BJ (cell line): ENCODE measurements at regions not wholly inside any gene's neighbourhood (a gene's known extent, or its start where the extent isn't known, plus 50 kb on each side); places are given as distances from the start of the nearest gene placed in this dataset.

Source experiments
- CTCF ChIA-PET: fragments of 350-600 bp; formaldehyde crosslinking; extraction: SDS; loops from one replicate; lab custom pipeline; 2021; ENCODE audit warnings: antibody characterized with exemption, inconsistent platforms; lab: Yijun Ruan, JAX
- POLR2A ChIA-PET: fragments of 300-600 bp; sonication (Branson Sonifier 250); formaldehyde crosslinking; extraction: SDS; loops from one replicate; lab custom pipeline; 2021; ENCODE audit warnings: antibody characterized with exemption; lab: Charles Lee
- DNase-seq: peaks from one replicate; pipeline ENCODE4 v3.0.0-alpha.2; 2011; ENCODE audit warnings: low read depth
- H3K27me3 ChIP-seq: 2 replicates; pipeline ENCODE4 v1.6.0; 2011; ENCODE audit warnings: low read length; ENCODE audit not compliant: control insufficient read depth, insufficient read depth
- H3K36me3 ChIP-seq: 2 replicates; pipeline ENCODE4 v1.5.1; 2011; ENCODE audit warnings: low read length; ENCODE audit not compliant: control insufficient read depth, insufficient read depth
- H3K4me3 ChIP-seq: 2 replicates; pipeline ENCODE4 v1.5.1; 2011; ENCODE audit warnings: low read depth, mild to moderate bottlenecking, control low read depth, low read length
- TF ChIP-seq, protein P1 (sequence below): IDR thresholded peaks from 2 replicates; pipeline ENCODE4 v1.5.1; 2011; ENCODE audit warnings: low read depth, mild to moderate bottlenecking, control low read depth, inconsistent platforms, low read length, moderate library complexity; ENCODE audit not compliant: insufficient read depth

DNA sequence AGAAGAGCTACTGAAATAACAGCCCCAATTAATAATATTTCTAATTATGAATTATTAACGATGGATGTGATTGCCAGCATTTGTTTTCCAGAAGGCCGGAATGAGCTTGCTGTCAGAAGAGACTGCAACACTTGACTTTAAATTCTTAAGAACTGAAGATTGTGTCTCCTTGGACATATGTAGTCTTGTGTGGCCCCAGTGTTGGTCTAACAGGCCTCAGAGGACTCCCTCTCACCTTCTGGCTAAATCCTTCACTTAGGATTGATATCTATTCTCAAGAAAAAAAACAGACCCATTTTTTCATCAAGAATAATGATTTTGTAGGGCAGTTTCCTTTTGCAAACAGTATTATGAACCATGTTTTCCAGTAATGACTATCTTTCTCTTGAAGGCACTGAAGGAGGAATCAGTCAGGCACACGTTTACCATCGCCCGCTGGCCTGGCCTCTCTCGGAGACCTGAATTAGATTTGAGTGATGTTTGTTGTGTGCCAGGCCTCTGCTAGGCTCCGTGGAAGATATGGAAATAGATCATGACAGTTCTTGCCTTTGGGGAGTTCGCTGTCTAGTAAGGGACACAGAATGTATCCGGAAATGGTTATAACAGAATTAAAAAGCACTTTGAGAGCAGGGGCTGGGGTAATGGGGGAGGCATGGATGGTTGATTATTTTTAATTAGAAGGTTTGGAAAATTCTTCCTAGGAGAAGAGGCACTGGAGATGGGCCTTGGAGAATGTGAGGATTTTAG is 258.0 kb downstream of the MYCN start:
- TF ChIP-seq, protein P1, sequence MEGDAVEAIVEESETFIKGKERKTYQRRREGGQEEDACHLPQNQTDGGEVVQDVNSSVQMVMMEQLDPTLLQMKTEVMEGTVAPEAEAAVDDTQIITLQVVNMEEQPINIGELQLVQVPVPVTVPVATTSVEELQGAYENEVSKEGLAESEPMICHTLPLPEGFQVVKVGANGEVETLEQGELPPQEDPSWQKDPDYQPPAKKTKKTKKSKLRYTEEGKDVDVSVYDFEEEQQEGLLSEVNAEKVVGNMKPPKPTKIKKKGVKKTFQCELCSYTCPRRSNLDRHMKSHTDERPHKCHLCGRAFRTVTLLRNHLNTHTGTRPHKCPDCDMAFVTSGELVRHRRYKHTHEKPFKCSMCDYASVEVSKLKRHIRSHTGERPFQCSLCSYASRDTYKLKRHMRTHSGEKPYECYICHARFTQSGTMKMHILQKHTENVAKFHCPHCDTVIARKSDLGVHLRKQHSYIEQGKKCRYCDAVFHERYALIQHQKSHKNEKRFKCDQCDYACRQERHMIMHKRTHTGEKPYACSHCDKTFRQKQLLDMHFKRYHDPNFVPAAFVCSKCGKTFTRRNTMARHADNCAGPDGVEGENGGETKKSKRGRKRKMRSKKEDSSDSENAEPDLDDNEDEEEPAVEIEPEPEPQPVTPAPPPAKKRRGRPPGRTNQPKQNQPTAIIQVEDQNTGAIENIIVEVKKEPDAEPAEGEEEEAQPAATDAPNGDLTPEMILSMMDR, result no peak
- H3K4me3 ChIP-seq, result no peak overlapping the region
- POLR2A ChIA-PET, result no interaction called here
- no peak for DNase-seq
- CTCF ChIA-PET, result no interaction called here
- H3K27me3 ChIP-seq, result no peaks in the 10 kb centered on the region
- no peaks in the 10 kb centered on the region for H3K36me3 ChIP-seq

DNA sequence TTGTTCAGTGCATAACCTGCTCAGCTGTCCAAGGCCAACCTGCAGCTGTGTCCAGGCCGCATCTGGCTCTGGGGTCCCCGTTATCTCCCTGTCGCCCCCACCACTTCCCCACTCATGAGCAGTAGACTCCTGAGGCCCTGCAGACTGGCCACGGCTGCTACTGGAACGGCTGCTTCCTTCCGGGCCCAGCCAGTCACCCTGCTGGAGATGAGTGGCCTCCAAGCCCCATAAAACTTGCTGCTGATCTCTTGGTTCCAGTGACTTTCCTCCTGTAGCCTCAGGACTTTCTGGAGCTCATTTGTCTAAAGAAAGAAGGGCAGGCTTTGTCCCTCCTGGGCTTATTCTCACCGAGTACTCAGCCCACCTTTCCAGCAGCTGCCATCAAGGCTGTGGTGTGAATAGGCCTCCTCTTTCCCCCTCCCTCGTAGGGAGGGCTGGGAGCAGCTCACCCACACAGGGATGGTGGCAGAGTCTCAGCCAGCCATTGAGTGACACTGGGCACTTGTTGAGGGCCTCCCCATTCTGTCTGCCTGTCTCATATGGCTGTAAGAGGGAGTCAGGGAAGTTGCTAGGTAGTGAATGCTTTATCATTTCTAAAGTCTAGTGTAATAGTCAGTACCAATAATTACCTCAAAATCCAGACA is 257.3 kb downstream of the MYCN start:
- CTCF ChIA-PET, result no interaction called here
- TF ChIP-seq, protein P1, result no peak

GRCh38 chr2:16196687-16197503 is 256.5 kb downstream of the MYCN start:
- ChIA-PET POLR2A (no interaction called here), CTCF (no interaction called here)
- no peaks in the 10 kb centered on the region for H3K36me3 ChIP-seq
- no peak overlapping the region for H3K4me3 ChIP-seq
- no peak for DNase-seq
- TF ChIP-seq, protein P1, result no peak
- H3K27me3 ChIP-seq, result no peaks in the 10 kb centered on the region

More for the DNA sequence above, 257.3 kb downstream of the MYCN start:
- H3K36me3 ChIP-seq, result no peaks in the 10 kb centered on the region
- no peak overlapping the region for H3K4me3 ChIP-seq
- DNase-seq, result no peak
- POLR2A ChIA-PET, result no interaction called here
- no peaks in the 10 kb centered on the region for H3K27me3 ChIP-seq

DNA sequence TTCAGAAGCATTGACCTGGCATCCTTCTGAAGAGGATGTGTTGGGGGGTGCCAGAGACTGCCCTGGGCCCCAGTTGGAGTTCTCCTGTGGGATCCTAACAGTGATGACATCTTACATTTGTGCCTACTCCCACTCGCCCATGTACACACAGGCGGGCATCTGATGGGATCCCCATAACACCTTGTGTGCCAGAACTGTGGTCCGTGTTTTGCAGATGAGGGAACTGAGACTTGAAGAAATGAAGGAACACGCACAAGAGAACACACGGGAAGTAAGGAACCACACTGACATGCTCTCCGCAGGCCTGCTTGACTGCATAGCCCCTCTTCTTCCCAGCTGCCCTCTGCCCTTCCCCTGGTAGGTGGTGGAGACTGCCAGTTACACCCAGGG is 255.3 kb downstream of the MYCN start:
- POLR2A ChIA-PET, result no interaction called here

More for the DNA sequence above, 255.3 kb downstream of the MYCN start:
- DNase-seq, result no peak
- H3K36me3 ChIP-seq, result no peaks in the 10 kb centered on the region
- no peak overlapping the region for H3K4me3 ChIP-seq
- CTCF ChIA-PET, result no interaction called here
- TF ChIP-seq, protein P1, result no peak
- H3K27me3 ChIP-seq, result no peaks in the 10 kb centered on the region
